Raji (cell line): ENCODE measurements at regions not wholly inside any gene's neighbourhood (a gene's known extent, or its start where the extent isn't known, plus 50 kb on each side); places are given as distances from the start of the nearest gene placed in this dataset.

ENCODE experiments used
- POLR2A ChIP-seq: IDR thresholded peaks from 2 replicates; pipeline ENCODE4 v1.6.1; 2011; ENCODE audit warnings: low read depth, low read length, control low read depth; ENCODE audit not compliant: insufficient read depth

GRCh38 chr22:49181942-49182341 lies 645.7 kb downstream of the BRD1 start:
- TF ChIP-seq POLR2A = no peak

DNA sequence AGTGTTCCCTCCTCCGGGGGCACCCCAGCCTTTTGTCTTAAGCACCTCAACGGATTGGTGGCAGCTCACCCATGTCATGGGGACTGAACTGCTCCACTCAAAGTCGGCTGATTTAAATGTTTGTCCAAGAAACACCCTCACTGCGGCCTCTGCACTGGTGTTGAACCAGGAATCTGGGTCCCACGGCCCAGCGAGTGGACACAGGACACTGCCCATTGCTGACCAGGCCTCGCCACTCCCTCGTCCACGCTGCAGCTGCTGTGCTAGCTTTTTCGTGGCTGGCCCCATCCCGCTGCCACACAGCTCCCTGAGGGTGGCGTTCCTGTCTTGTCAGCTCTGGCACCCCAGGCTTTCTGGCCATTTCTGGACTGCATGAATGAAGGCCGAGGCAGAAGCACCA lies 646.2 kb downstream of the BRD1 start:
- TF ChIP-seq POLR2A = no peak

GRCh38 chr22:49180683-49181024 lies 647.0 kb downstream of the BRD1 start:
- no peak for TF ChIP-seq POLR2A

- TF ChIP-seq POLR2A = no peak
Observed at GRCh38 chr22:49179886-49180682, 647.6 kb downstream of the BRD1 start.

- no peak for TF ChIP-seq POLR2A
Observed at GRCh38 chr22:49179175-49179574, 648.5 kb downstream of the BRD1 start.

- no peak for TF ChIP-seq POLR2A
Observed at GRCh38 chr22:49178246-49179005, 649.2 kb downstream of the BRD1 start.

GRCh38 chr22:49177666-49178065 lies 650.0 kb downstream of the BRD1 start:
- TF ChIP-seq POLR2A = no peak

GRCh38 chr22:49176956-49177355 lies 650.7 kb downstream of the BRD1 start:
- no peak for TF ChIP-seq POLR2A

- no peak for TF ChIP-seq POLR2A
Observed at GRCh38 chr22:49170053-49170452, 657.6 kb downstream of the BRD1 start.

DNA sequence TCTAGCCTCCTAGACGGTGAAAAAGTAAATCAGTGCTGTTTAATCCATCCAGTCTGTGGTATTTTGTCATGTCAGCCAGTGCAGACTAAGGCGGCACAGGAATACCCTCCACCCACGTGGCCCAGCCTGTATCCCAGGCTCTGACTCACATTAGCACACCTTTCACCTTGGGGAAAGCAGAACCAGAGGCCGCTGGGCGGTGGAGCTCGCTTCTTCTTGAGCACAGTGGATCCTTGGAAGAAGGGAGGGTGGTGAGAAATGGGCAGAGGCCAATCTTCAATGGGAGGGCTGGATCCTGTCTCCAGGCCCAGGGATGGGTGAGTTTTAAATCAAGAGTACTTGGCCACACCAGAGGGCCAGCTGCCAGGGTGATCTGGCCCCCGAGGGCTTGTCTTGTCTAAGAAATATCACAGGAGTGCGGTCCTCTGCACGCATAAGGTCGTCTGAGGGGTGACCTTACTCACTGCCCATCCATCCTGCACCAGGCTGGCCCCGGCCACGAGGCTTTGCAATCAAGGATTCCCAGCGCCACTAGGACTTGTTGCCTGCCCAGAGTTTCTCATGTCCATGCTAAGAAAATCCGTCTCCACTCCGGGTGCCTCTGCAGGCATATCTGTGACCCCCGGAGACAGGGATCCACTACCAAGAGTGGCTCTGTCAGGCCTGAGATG lies 658.5 kb downstream of the BRD1 start:
- TF ChIP-seq POLR2A = no peak

- no peak for TF ChIP-seq POLR2A
Observed at GRCh38 chr22:49168219-49168813, 659.4 kb downstream of the BRD1 start.

DNA sequence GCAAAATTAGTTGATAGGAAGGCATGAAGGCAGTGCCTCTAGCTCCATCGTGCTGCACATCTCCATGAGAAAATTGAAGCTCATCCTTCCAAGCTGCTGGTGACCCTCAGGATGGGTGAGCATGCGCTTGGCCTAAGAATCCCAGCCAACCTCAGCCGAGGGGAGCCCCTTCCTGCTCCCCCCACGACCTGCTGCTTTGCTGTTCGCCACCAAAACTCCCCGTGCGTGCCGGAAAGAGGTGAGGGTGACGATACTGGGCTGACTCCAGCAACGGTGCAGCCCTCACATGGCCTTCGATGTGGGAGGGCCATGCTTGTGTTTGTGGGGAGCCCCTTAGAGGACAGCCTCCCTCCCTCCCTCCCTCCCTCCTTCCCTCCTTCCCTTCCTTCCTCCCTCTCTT lies 660.9 kb downstream of the BRD1 start:
- no peak for TF ChIP-seq POLR2A

- no peak for TF ChIP-seq POLR2A
Observed at GRCh38 chr22:49166211-49166610, 661.5 kb downstream of the BRD1 start.

DNA sequence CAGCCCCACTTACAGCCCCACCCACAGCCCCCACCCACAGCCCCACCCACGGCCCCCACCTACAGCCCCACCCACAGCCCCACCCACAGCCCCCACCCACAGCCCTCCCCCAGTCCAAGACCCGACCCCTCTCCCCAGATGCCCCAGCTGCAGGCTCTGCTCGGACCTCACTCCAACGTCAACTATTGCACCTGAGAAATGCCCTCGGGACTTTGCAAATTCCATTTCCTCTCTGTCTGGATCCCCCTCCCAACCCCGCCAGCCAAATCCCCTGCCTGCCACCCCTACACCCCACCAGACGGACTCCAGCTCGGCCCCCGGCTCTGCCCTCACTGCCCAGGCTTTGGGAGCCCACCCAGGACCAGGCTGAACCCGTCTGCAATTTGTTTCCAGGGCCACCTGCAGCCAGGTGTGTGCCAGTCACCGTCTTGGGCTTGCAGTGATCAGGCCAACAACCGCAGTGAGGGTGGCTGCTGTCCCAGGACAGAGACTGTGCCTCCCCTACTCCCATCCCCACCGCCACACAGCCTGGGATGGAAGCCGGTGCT lies 662.8 kb downstream of the BRD1 start:
- TF ChIP-seq POLR2A = no peak

- no peak for TF ChIP-seq POLR2A
Observed at GRCh38 chr22:49163960-49164690, 663.5 kb downstream of the BRD1 start.

- TF ChIP-seq POLR2A = no peak
Observed at GRCh38 chr22:49163258-49163959, 664.3 kb downstream of the BRD1 start.
